Activated CD8-positive, alpha-beta memory T cell treated with anti-CD3 and anti-CD28 coated beads, Interleukin-2, amount 50 U/mL, for 4 hours (primary cell): ENCODE measurements at regions not wholly inside any gene's neighbourhood (a gene's known extent, or its start where the extent isn't known, plus 50 kb on each side); places are given as distances from the start of the nearest gene placed in this dataset.

Source experiments
- DNase-seq: peaks from one replicate; pipeline ENCODE4 v3.0.0-alpha.2; 2020

- no peak for DNase-seq
These were observed 514.0 kb downstream of the GALR1 start for GRCh38 chr18:77763530-77764145.

- DNase-seq = no peak
These were observed 515.8 kb downstream of the GALR1 start for GRCh38 chr18:77765468-77765867.

- DNase-seq = no peak
These were observed 516.8 kb downstream of the GALR1 start for GRCh38 chr18:77766421-77766820.

- no peak for DNase-seq
These were observed 522.5 kb downstream of the GALR1 start for GRCh38 chr18:77772177-77772576.

- no peak for DNase-seq
These were observed 526.5 kb downstream of the GALR1 start for GRCh38 chr18:77776104-77776503.

- no peak for DNase-seq
These were observed 527.5 kb downstream of the GALR1 start for GRCh38 chr18:77777163-77777562.

GRCh38 chr18:77784759-77785379 lies 535.2 kb downstream of the GALR1 start:
- DNase-seq = no peak

GRCh38 chr18:77785415-77785975 lies 535.8 kb downstream of the GALR1 start:
- DNase-seq = no peak

GRCh38 chr18:77803024-77803423 lies 553.4 kb downstream of the GALR1 start:
- DNase-seq = no peak

GRCh38 chr18:77804382-77804781 lies 554.7 kb downstream of the GALR1 start:
- DNase-seq = no peak

- no peak for DNase-seq
These were observed 558.0 kb downstream of the GALR1 start for GRCh38 chr18:77807650-77808049.

GRCh38 chr18:77811503-77811902 lies 561.9 kb downstream of the GALR1 start:
- no peak for DNase-seq

- no peak for DNase-seq
These were observed 566.2 kb downstream of the GALR1 start for GRCh38 chr18:77815666-77816338.

- DNase-seq = no peak
These were observed 568.7 kb downstream of the GALR1 start for GRCh38 chr18:77818328-77818727.

GRCh38 chr18:77820472-77820871 lies 570.8 kb downstream of the GALR1 start:
- no peak for DNase-seq

- no peak for DNase-seq
These were observed 572.2 kb downstream of the GALR1 start for GRCh38 chr18:77821892-77822291.

- DNase-seq = no peak
These were observed 573.0 kb downstream of the GALR1 start for GRCh38 chr18:77822632-77823031.

- no peak for DNase-seq
These were observed 584.2 kb downstream of the GALR1 start for GRCh38 chr18:77833807-77834206.

- no peak for DNase-seq
These were observed 602.2 kb downstream of the GALR1 start for GRCh38 chr18:77851802-77852201.

- no peak for DNase-seq
These were observed 604.2 kb downstream of the GALR1 start for GRCh38 chr18:77853859-77854258.

- no peak for DNase-seq
These were observed 608.3 kb downstream of the GALR1 start for GRCh38 chr18:77857678-77858655.

- no peak for DNase-seq
These were observed 610.0 kb downstream of the GALR1 start for GRCh38 chr18:77859634-77860033.
